Colonic mucosa (tissue), 4 donors: ENCODE measurements at regions not wholly inside any gene's neighbourhood (a gene's known extent, or its start where the extent isn't known, plus 50 kb on each side); places are given as distances from the start of the nearest gene placed in this dataset.
"Not testable (repeated sequence)": the region's sequence is repeated elsewhere in the genome, so short reads cannot be mapped to it uniquely, and the experiment has no call there.

Experiments used
- DNase-seq: peaks from one replicate; pipeline ENCODE4 v3.0.0-alpha.2; 2020
- H3K27ac ChIP-seq: fragments of 200-600 bp; one replicate; pipeline ENCODE4 v1.8.0; 2021
- H3K27me3 ChIP-seq: fragments of 200-600 bp; one replicate; pipeline ENCODE4 v1.8.0; 2021
- H3K36me3 ChIP-seq: fragments of 200-600 bp; one replicate; pipeline ENCODE4 v1.8.0; 2021
- H3K4me1 ChIP-seq: fragments of 200-600 bp; one replicate; pipeline ENCODE4 v1.8.0; 2021; ENCODE audit warnings: mild to moderate bottlenecking
- H3K4me3 ChIP-seq: fragments of 200-600 bp; one replicate; pipeline ENCODE4 v1.8.0; 2021
- H3K9ac ChIP-seq, 2 donors: one replicate each; pipeline ENCODE4 v1.7.0; 2013; ENCODE audit warnings: control low read depth in 2 of 2, low read depth in 2 of 2, low read length in 2 of 2
- H3K9me3 ChIP-seq: fragments of 200-600 bp; one replicate; pipeline ENCODE4 v1.8.0; 2021
- intact Hi-C: fragments of 100-400 bp; cut with DNase I; formaldehyde crosslinking; loops from one replicate; pipeline ENCODE4 v1.14.1; 2022
- donor health status: healthy.
- donor health status: DM: no; HTN: no; CAD: no.
- donor health status: DM: no; HTN: no; CAD: no.

- intact Hi-C loops, H3K36me3 ChIP-seq, H3K27ac ChIP-seq, H3K4me1 ChIP-seq, DNase-seq, H3K27me3 ChIP-seq, H3K9ac ChIP-seq, H3K9me3 ChIP-seq: not testable (repeated sequence)
- H3K4me3 ChIP-seq = peak overlapping the region; percentile 9
Observed at GRCh38 chr1:148049115-148049496, 103.0 kb downstream of the NBPF11 start.

- H3K36me3 ChIP-seq, intact Hi-C loops, H3K27ac ChIP-seq, H3K27me3 ChIP-seq, H3K9ac ChIP-seq, H3K4me1 ChIP-seq, H3K9me3 ChIP-seq: not testable (repeated sequence)
- peak overlapping the region; percentile 9 for H3K4me3 ChIP-seq
- peak; percentile 18 for DNase-seq
Observed at GRCh38 chr1:148048423-148049114, 103.5 kb downstream of the NBPF11 start.

GRCh38 chr1:148045872-148046271 is 106.2 kb downstream of the NBPF11 start:
- H3K9ac ChIP-seq, H3K27me3 ChIP-seq, H3K27ac ChIP-seq, H3K9me3 ChIP-seq, H3K4me1 ChIP-seq, H3K36me3 ChIP-seq, DNase-seq, H3K4me3 ChIP-seq, intact Hi-C loops: not testable (repeated sequence)

GRCh38 chr1:148044495-148044894 is 107.6 kb downstream of the NBPF11 start:
- intact Hi-C loops, H3K27me3 ChIP-seq, H3K4me1 ChIP-seq, H3K27ac ChIP-seq, DNase-seq, H3K36me3 ChIP-seq, H3K9ac ChIP-seq, H3K9me3 ChIP-seq, H3K4me3 ChIP-seq: not testable (repeated sequence)
